GM18505 (cell line): ENCODE measurements at regions not wholly inside any gene's neighbourhood (a gene's known extent, or its start where the extent isn't known, plus 50 kb on each side); places are given as distances from the start of the nearest gene placed in this dataset.

Source experiments
- ATAC-seq: cut with Tn5 transposase; IDR thresholded peaks from one replicate; pipeline ENCODE4 v1.9.1; 2021; ENCODE audit not compliant: unreplicated experiment
- POLR2A ChIP-seq: IDR thresholded peaks from 4 replicates; pipeline ENCODE4 v1.6.1; 2011; ENCODE audit warnings: borderline replicate concordance; ENCODE audit not compliant: insufficient read depth, insufficient read length; ENCODE audit errors: extremely low read depth

- no peak for TF ChIP-seq POLR2A
- ATAC-seq, result no peak
These were observed 298.1 kb downstream of the TGFB2 start for GRCh38 chr1:218643281-218643680.

DNA sequence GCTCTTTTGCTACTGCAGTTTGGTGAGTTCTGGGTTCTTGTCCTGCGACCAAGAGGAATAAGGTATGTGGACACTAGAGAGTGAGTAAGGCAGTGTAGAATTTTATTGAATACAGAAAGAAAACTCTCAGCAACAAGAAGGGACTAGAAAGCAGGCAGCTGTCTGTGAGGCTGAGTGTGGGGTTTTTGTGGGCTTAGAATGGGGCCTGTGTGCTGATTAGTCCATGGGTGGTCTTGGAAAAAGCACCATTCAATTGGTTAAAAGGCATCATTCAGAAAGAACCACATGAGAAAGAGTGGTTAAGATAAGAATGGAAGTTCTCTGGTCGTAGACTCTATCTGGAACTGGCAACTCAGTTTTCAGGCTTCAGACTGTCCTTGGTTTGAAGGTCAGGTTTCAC, 298.8 kb downstream of the TGFB2 start:
- no peak for ATAC-seq
- no peak for TF ChIP-seq POLR2A

- no peak for ATAC-seq
- no peak for TF ChIP-seq POLR2A
These were observed 301.2 kb downstream of the TGFB2 start for GRCh38 chr1:218646288-218646687.

DNA sequence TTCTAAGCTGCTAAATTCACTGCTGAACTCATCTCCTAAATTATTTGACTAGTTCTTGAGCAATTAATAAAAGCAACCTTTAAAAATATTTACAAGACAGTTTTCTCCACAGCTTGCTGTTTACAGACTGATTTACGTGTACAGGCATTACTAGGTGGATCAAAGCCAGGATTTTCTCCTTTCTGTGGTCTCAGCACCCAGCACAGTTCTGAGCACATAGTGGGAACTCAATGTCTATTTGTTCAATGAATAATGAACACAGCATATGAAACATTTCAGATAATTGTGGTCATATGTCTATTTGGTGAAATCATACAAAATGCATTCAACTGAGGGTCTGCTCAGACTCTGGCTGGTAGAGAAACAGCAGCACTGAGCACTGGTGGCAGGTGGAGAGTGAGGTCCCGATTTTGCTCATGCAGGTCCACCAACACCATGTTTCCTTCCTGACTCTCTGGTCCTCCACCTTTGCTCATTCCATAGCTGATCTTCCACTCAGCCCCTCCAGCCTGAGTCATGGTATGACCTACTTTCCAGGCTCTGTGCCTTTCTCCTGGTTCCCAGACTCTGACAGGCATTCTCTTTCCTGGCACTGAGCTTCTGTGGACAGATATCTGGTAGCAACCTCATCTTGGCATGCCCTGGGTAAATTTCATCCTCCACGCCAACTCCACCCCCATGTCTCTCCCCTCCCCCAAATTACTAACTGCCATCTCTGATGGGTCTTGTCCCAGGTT, 311.3 kb downstream of the TGFB2 start:
- TF ChIP-seq POLR2A, result no peak
- no peak for ATAC-seq

DNA sequence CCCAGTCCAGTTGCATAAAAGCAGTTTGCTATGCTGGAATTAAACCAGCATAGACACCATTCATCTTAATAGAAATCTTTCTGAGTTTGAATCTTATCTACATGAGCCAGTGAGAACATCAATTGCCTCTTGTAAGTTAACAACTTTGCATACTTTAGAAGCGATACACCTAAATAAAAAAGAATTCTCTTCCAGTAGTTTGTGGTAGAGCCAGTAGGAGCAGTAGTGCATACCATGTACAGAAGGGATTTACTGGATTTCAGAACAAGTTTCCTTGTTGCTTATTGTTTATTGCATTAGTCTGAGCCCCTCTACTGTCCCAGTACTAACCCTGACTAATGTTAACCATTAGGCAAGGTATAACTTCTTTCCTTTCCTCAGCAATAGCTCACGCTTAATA, 313.1 kb downstream of the TGFB2 start:
- TF ChIP-seq POLR2A, result no peak
- no peak for ATAC-seq

- TF ChIP-seq POLR2A, result no peak
- no peak for ATAC-seq
These were observed 313.8 kb downstream of the TGFB2 start for GRCh38 chr1:218658899-218659298.

GRCh38 chr1:218659911-218660677, 315.0 kb downstream of the TGFB2 start:
- ATAC-seq, result no peak
- TF ChIP-seq POLR2A, result no peak

GRCh38 chr1:218660678-218661053, 315.5 kb downstream of the TGFB2 start:
- no peak for TF ChIP-seq POLR2A
- ATAC-seq, result no peak

DNA sequence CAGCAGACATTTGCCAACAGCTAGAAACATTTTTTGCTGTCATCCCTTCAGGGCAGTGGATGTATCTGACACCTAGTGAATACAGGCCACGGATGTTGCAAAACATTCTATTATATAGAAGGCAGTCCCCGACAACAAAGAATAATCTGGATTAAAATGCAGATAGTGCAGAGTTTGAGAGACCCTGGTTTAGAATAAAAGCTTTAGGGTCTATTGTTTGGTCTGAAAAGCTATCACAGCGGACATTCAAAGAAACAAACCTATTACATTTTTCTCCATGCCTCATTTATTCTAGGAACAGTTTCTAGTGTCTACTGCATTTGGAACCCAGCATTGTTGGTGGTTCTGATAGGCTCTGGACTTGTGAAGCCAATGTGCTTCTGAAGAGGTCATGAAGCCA, 316.3 kb downstream of the TGFB2 start:
- no peak for TF ChIP-seq POLR2A
- no peak for ATAC-seq

DNA sequence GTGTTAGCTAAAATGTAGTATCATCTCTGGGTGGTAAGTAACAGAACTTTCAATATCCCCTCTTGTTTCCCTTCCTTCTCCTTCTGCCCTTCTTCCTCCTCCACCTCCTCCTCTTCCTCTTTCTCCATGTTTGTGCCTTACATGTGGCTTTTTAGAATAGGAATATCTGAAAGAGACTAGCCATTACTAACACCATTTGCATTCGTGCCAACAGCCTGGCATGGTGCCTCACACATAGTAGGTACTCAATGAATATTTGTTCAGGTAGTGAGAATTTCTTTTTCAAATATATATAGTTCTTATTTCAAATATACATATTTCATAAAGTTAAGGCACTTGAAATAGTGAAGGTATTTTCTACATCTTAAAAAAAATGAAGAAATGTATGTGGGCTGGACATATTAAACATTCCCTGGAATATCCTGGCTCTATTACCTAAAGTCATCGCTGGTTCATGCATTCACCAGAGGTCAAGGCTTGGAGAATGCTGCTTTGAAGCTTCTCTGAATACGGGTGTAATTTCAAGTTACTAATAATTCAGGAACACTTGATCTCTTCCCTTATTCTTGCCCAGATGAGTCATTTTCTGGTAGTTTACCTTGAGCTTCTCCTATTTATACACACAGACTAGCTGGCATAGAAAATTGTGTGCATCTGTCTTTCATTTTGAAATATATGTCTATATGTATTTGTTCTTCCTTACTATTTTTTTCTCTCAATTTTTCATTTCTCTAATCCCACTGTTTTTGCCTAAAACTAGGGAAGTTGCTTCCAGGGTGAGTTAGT, 319.4 kb downstream of the TGFB2 start:
- TF ChIP-seq POLR2A, result no peak
- ATAC-seq, result no peak

GRCh38 chr1:218665221-218665620, 320.1 kb downstream of the TGFB2 start:
- ATAC-seq, result no peak

DNA sequence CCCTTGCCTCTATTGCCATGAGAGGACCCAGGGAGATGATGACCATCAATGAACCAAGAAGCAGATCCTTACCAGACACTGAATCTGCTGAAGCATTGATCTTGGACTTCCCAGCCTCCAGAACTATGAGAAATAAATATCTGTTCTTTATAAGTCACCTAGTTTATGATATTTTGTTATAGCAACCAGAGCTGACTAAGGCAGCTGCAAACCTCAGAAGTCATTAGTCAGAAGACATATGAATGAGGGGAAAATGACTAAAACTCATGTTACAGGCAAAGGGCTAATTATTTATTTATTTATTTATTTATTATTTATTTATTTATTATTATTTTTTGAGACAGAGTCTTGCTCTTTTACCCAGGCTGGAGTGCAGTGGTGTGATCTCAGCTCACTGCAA, 321.1 kb downstream of the TGFB2 start:
- TF ChIP-seq POLR2A, result no peak
- no peak for ATAC-seq

More at GRCh38 chr1:218665221-218665620, 320.1 kb downstream of the TGFB2 start:
- TF ChIP-seq POLR2A, result no peak

- no peak for TF ChIP-seq POLR2A
- ATAC-seq, result no peak
These were observed 322.8 kb downstream of the TGFB2 start for GRCh38 chr1:218667781-218668516.
